ENCODE measurements at regions not wholly inside any gene's neighbourhood (a gene's known extent, or its start where the extent isn't known, plus 50 kb on each side); places are given as distances from the start of the nearest gene placed in this dataset.

GRCh38 chr6:22794844-22795243, 225.5 kb downstream of the HDGFL1 start:
- Histone ChIP-seq H3K4me3 (no peak overlapping the region), H3K4me1 (no peaks in the 10 kb centered on the region), H3K27me3 (no peaks in the 10 kb centered on the region), H3K9me3 (peaks cover 0 to 13% (median 9%) of the 10 kb centered on the region in 4 donors), H3K27ac (replicated peaks in 1 of 4) (no peak overlapping the region), H3K36me3 (no peaks in the 10 kb centered on the region)
- TF ChIP-seq EP300 (IDR thresholded peaks at IDR 0.05) (no peak), POLR2A (IDR thresholded peaks at IDR 0.05; ENCODE audit: low read depth) (no peak), CTCF (IDR thresholded peaks at IDR 0.05) (no peak), POLR2AphosphoS5 (IDR thresholded peaks at IDR 0.05) (no peak)
- intact Hi-C loops (cut with DNase I): no loop called here
- no peak for DNase-seq (ENCODE audit: extremely low spot score)
- 100% methylated on average over 1 of the region's 1 CpG for WGBS

GRCh38 chr6:22800451-22800850, 231.1 kb downstream of the HDGFL1 start:
- Histone ChIP-seq H3K4me3 (no peak overlapping the region), H3K27me3 (no peaks in the 10 kb centered on the region), H3K27ac (replicated peaks in 1 of 4) (no peak overlapping the region), H3K9me3 (no peaks in the 10 kb centered on the region), H3K4me1 (no peaks in the 10 kb centered on the region), H3K36me3 (no peaks in the 10 kb centered on the region)
- 96% methylated on average over 1 of the region's 1 CpG for WGBS
- TF ChIP-seq CTCF (IDR thresholded peaks at IDR 0.05) (no peak), POLR2A (IDR thresholded peaks at IDR 0.05; ENCODE audit: low read depth) (no peak)
- intact Hi-C loops (cut with DNase I): no loop called here
- DNase-seq (ENCODE audit: extremely low spot score): no peak

GRCh38 chr6:22801831-22802230, 232.5 kb downstream of the HDGFL1 start:
- Histone ChIP-seq H3K9me3 (no peaks in the 10 kb centered on the region), H3K4me1 (no peaks in the 10 kb centered on the region), H3K27me3 (no peaks in the 10 kb centered on the region), H3K27ac (replicated peaks in 1 of 4) (no peak overlapping the region), H3K4me3 (no peak overlapping the region), H3K36me3 (no peaks in the 10 kb centered on the region)
- intact Hi-C loops (cut with DNase I): no loop called here
- TF ChIP-seq CTCF (IDR thresholded peaks at IDR 0.05) (no peak), EP300 (IDR thresholded peaks at IDR 0.05) (no peak), POLR2AphosphoS5 (IDR thresholded peaks at IDR 0.05) (no peak)
- WGBS: 89% methylated on average over 2 of the region's 2 CpGs
- DNase-seq (ENCODE audit: extremely low spot score): no peak

- TF ChIP-seq POLR2A (IDR thresholded peaks at IDR 0.05; ENCODE audit: low read depth) (no peak), CTCF (IDR thresholded peaks at IDR 0.05) (no peak), POLR2AphosphoS5 (IDR thresholded peaks at IDR 0.05) (no peak), EP300 (IDR thresholded peaks at IDR 0.05) (no peak)
- Histone ChIP-seq H3K9me3 (no peaks in the 10 kb centered on the region), H3K4me1 (no peaks in the 10 kb centered on the region), H3K36me3 (no peaks in the 10 kb centered on the region), H3K4me3 (no peak overlapping the region), H3K27ac (replicated peaks in 1 of 4) (no peak overlapping the region), H3K27me3 (no peaks in the 10 kb centered on the region)
- 82% methylated on average over 6 of the region's 6 CpGs for WGBS
- DNase-seq (ENCODE audit: extremely low spot score): no peak
- intact Hi-C loops (cut with DNase I): no loop called here
Measured at GRCh38 chr6:22804620-22805261, 235.4 kb downstream of the HDGFL1 start.

- H3K9me3 ChIP-seq: no peaks in the 10 kb centered on the region
- no peaks in the 10 kb centered on the region for H3K36me3 ChIP-seq
- no peaks in the 10 kb centered on the region for H3K4me1 ChIP-seq
- no peaks in the 10 kb centered on the region for H3K27me3 ChIP-seq
- WGBS: 80% methylated on average over 1 of the region's 1 CpG
- TF ChIP-seq POLR2A (IDR thresholded peaks at IDR 0.05; ENCODE audit: low read depth) (no peak), EP300 (IDR thresholded peaks at IDR 0.05) (no peak), POLR2AphosphoS5 (IDR thresholded peaks at IDR 0.05) (no peak), CTCF (IDR thresholded peaks at IDR 0.05) (no peak)
- intact Hi-C loops (cut with DNase I): no loop called here
- no peak overlapping the region for H3K4me3 ChIP-seq
- no peak for DNase-seq (ENCODE audit: extremely low spot score)
- H3K27ac ChIP-seq (replicated peaks in 1 of 4): no peak overlapping the region
Measured at GRCh38 chr6:22807261-22807660, 237.9 kb downstream of the HDGFL1 start.

Measured in esophagus muscularis mucosa (tissue), 4 donors.